ENCODE measurements at regions not wholly inside any gene's neighbourhood (a gene's known extent, or its start where the extent isn't known, plus 50 kb on each side); places are given as distances from the start of the nearest gene placed in this dataset.
A peak's percentile ranks its signal among the peaks of the same experiment; 100 is the strongest.

- no CpG with 5 or more reads among the region's 9 CpGs for WGBS (ENCODE audit: extremely low coverage, insufficient coverage, insufficient read length)
- no peak overlapping the region for H2BK5ac ChIP-seq (ENCODE audit: low read depth, low read length, poor library complexity)
- H3K18ac ChIP-seq (ENCODE audit: low read length), result no peak overlapping the region
- H3K79me1 ChIP-seq (ENCODE audit: low read length), result no peaks in the 10 kb centered on the region
- H3K14ac ChIP-seq (ENCODE audit: low read length), result no peak overlapping the region
- no peak overlapping the region for H3K4me3 ChIP-seq (ENCODE audit: low read depth, low read length)
- H3K79me2 ChIP-seq (ENCODE audit: control insufficient read depth, insufficient read depth, low read length, poor library complexity), result no peaks in the 10 kb centered on the region
- H3K36me3 ChIP-seq (ENCODE audit: control insufficient read depth in 1 of 2, insufficient read depth in 2 of 2, low read length in 2 of 2), result no peaks in the 10 kb centered on the region
- H2BK12ac ChIP-seq (ENCODE audit: low read length), result no peak overlapping the region
- H3K4me2 ChIP-seq (ENCODE audit: low read length), result no peak overlapping the region
- H4K8ac ChIP-seq (ENCODE audit: low read depth, low read length), result no peak overlapping the region
- H4K12ac ChIP-seq (ENCODE audit: low read depth, low read length), result no peak overlapping the region
- no peaks in the 10 kb centered on the region for H3K27me3 ChIP-seq (ENCODE audit: insufficient read depth, low read length)
- no peak overlapping the region for H2AK5ac ChIP-seq (ENCODE audit: low read length)
- no peak overlapping the region for H2AFZ ChIP-seq (ENCODE audit: insufficient read depth, low read length, poor library complexity)
- no peaks in the 10 kb centered on the region for H3K4me1 ChIP-seq (ENCODE audit: control insufficient read depth in 1 of 2, insufficient read depth in 2 of 2, low read length in 2 of 2)
- no peak for DNase-seq
- no peak overlapping the region for H4K91ac ChIP-seq (ENCODE audit: low read depth, low read length)
- H3K9ac ChIP-seq (ENCODE audit: low read length), result no peak overlapping the region
- H2BK120ac ChIP-seq (ENCODE audit: insufficient read depth, low read length, poor library complexity), result no peak overlapping the region
- H3K4ac ChIP-seq (ENCODE audit: low read depth, low read length), result no peak overlapping the region
- H3K27ac ChIP-seq (ENCODE audit: low read depth, low read length), result no peak overlapping the region
- H3K23ac ChIP-seq (ENCODE audit: low read length), result no peak overlapping the region
- no peaks in the 10 kb centered on the region for H3K9me3 ChIP-seq (ENCODE audit: insufficient read depth, low read depth, low read length)
These were observed 353.3 kb upstream of the ARHGEF26 start for GRCh38 chr3:153767601-153768560.

GRCh38 chr3:153768561-153769469 is 352.4 kb upstream of the ARHGEF26 start:
- H3K4me2 ChIP-seq (ENCODE audit: low read length), result no peak overlapping the region
- no peak overlapping the region for H4K91ac ChIP-seq (ENCODE audit: low read depth, low read length)
- no peaks in the 10 kb centered on the region for H3K79me1 ChIP-seq (ENCODE audit: low read length)
- no peak overlapping the region for H3K9ac ChIP-seq (ENCODE audit: low read length)
- no peak overlapping the region for H4K8ac ChIP-seq (ENCODE audit: low read depth, low read length)
- H3K4me1 ChIP-seq (ENCODE audit: control insufficient read depth in 1 of 2, insufficient read depth in 2 of 2, low read length in 2 of 2), result no peaks in the 10 kb centered on the region
- DNase-seq, result peak; percentile 34 to 74
- no peak overlapping the region for H3K4ac ChIP-seq (ENCODE audit: low read depth, low read length)
- no peak overlapping the region for H3K14ac ChIP-seq (ENCODE audit: low read length)
- H4K12ac ChIP-seq (ENCODE audit: low read depth, low read length), result no peak overlapping the region
- H2AFZ ChIP-seq (ENCODE audit: insufficient read depth, low read length, poor library complexity), result no peak overlapping the region
- no peak overlapping the region for H2BK12ac ChIP-seq (ENCODE audit: low read length)
- no peaks in the 10 kb centered on the region for H3K27me3 ChIP-seq (ENCODE audit: insufficient read depth, low read length)
- no peak overlapping the region for H3K18ac ChIP-seq (ENCODE audit: low read length)
- H2AK5ac ChIP-seq (ENCODE audit: low read length), result no peak overlapping the region
- no peak overlapping the region for H3K27ac ChIP-seq (ENCODE audit: low read depth, low read length)
- H3K79me2 ChIP-seq (ENCODE audit: control insufficient read depth, insufficient read depth, low read length, poor library complexity), result no peaks in the 10 kb centered on the region
- no CpG with 5 or more reads among the region's 5 CpGs for WGBS (ENCODE audit: extremely low coverage, insufficient coverage, insufficient read length)
- H3K36me3 ChIP-seq (ENCODE audit: control insufficient read depth in 1 of 2, insufficient read depth in 2 of 2, low read length in 2 of 2), result no peaks in the 10 kb centered on the region
- no peak overlapping the region for H3K4me3 ChIP-seq (ENCODE audit: low read depth, low read length)
- no peak overlapping the region for H2BK120ac ChIP-seq (ENCODE audit: insufficient read depth, low read length, poor library complexity)
- no peak overlapping the region for H2BK5ac ChIP-seq (ENCODE audit: low read depth, low read length, poor library complexity)
- H3K23ac ChIP-seq (ENCODE audit: low read length), result no peak overlapping the region
- H3K9me3 ChIP-seq (ENCODE audit: insufficient read depth, low read depth, low read length), result no peaks in the 10 kb centered on the region

DNA sequence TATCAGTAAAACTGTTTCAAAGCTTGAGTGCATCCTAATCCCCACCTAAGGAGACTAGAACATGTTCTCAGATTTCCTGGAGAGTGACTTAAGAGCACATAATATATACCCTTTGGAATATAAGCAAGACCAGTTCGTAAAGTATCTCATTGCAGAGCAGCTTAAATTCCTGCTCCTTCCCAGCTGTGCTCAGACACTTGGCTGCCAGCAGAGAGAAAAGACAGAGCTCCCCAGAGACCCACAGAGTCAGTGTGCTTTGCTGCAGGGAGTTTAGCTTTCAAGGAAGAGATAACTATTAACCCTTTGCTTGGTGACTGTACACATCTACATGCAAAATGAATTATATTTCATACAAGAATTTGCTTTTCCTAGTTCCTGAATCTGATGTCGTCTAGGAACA is 338.1 kb upstream of the ARHGEF26 start:
- H3K4me1 ChIP-seq (ENCODE audit: control insufficient read depth in 1 of 2, insufficient read depth in 2 of 2, low read length in 2 of 2), result peaks cover 4 to 9% of the 10 kb centered on the region in 2 experiments
- H3K79me1 ChIP-seq (ENCODE audit: low read length), result no peaks in the 10 kb centered on the region
- H3K4ac ChIP-seq (ENCODE audit: low read depth, low read length), result no peak overlapping the region
- H4K91ac ChIP-seq (ENCODE audit: low read depth, low read length), result no peak overlapping the region
- H3K27ac ChIP-seq (ENCODE audit: low read depth, low read length), result no peak overlapping the region
- H3K9ac ChIP-seq (ENCODE audit: low read length), result no peak overlapping the region
- no peaks in the 10 kb centered on the region for H3K36me3 ChIP-seq (ENCODE audit: control insufficient read depth in 1 of 2, insufficient read depth in 2 of 2, low read length in 2 of 2)
- no peak overlapping the region for H2BK120ac ChIP-seq (ENCODE audit: insufficient read depth, low read length, poor library complexity)
- H3K79me2 ChIP-seq (ENCODE audit: control insufficient read depth, insufficient read depth, low read length, poor library complexity), result no peaks in the 10 kb centered on the region
- H2AFZ ChIP-seq (ENCODE audit: insufficient read depth, low read length, poor library complexity), result no peak overlapping the region
- H3K18ac ChIP-seq (ENCODE audit: low read length), result no peak overlapping the region
- H3K4me2 ChIP-seq (ENCODE audit: low read length), result no peak overlapping the region
- no peak overlapping the region for H3K14ac ChIP-seq (ENCODE audit: low read length)
- H4K8ac ChIP-seq (ENCODE audit: low read depth, low read length), result no peak overlapping the region
- no peak overlapping the region for H2AK5ac ChIP-seq (ENCODE audit: low read length)
- H3K9me3 ChIP-seq (ENCODE audit: insufficient read depth, low read depth, low read length), result no peaks in the 10 kb centered on the region
- H4K12ac ChIP-seq (ENCODE audit: low read depth, low read length), result no peak overlapping the region
- peak overlapping the region; percentile 13 for H2BK5ac ChIP-seq (ENCODE audit: low read depth, low read length, poor library complexity)
- no peak for DNase-seq
- no peak overlapping the region for H3K23ac ChIP-seq (ENCODE audit: low read length)
- H2BK12ac ChIP-seq (ENCODE audit: low read length), result no peak overlapping the region
- no peak overlapping the region for H3K4me3 ChIP-seq (ENCODE audit: low read depth, low read length)
- no CpG with 5 or more reads among the region's 2 CpGs for WGBS (ENCODE audit: extremely low coverage, insufficient coverage, insufficient read length)
- H3K27me3 ChIP-seq (ENCODE audit: insufficient read depth, low read length), result no peaks in the 10 kb centered on the region

GRCh38 chr3:153783741-153784480 is 337.3 kb upstream of the ARHGEF26 start:
- Histone ChIP-seq H2AFZ (ENCODE audit: insufficient read depth, low read length, poor library complexity) (no peak overlapping the region), H2BK120ac (ENCODE audit: insufficient read depth, low read length, poor library complexity) (no peak overlapping the region), H3K14ac (ENCODE audit: low read length) (no peak overlapping the region), H3K4me2 (ENCODE audit: low read length) (no peak overlapping the region), H4K12ac (ENCODE audit: low read depth, low read length) (no peak overlapping the region), H3K18ac (ENCODE audit: low read length) (no peak overlapping the region), H3K23ac (ENCODE audit: low read length) (no peak overlapping the region), H3K4ac (ENCODE audit: low read depth, low read length) (no peak overlapping the region), H3K36me3 (ENCODE audit: control insufficient read depth in 1 of 2, insufficient read depth in 2 of 2, low read length in 2 of 2) (no peaks in the 10 kb centered on the region), H2AK5ac (ENCODE audit: low read length) (no peak overlapping the region), H2BK12ac (ENCODE audit: low read length) (no peak overlapping the region), H3K79me1 (ENCODE audit: low read length) (no peaks in the 10 kb centered on the region), H3K4me1 (ENCODE audit: control insufficient read depth in 1 of 2, insufficient read depth in 2 of 2, low read length in 2 of 2) (peaks cover 4 to 9% of the 10 kb centered on the region in 2 experiments), H4K8ac (ENCODE audit: low read depth, low read length) (no peak overlapping the region), H2BK5ac (ENCODE audit: low read depth, low read length, poor library complexity) (no peak overlapping the region), H3K79me2 (ENCODE audit: control insufficient read depth, insufficient read depth, low read length, poor library complexity) (no peaks in the 10 kb centered on the region), H3K9ac (ENCODE audit: low read length) (no peak overlapping the region), H3K27me3 (ENCODE audit: insufficient read depth, low read length) (no peaks in the 10 kb centered on the region), H3K4me3 (ENCODE audit: low read depth, low read length) (no peak overlapping the region), H3K27ac (ENCODE audit: low read depth, low read length) (no peak overlapping the region), H4K91ac (ENCODE audit: low read depth, low read length) (no peak overlapping the region), H3K9me3 (ENCODE audit: insufficient read depth, low read depth, low read length) (no peaks in the 10 kb centered on the region)
- WGBS (ENCODE audit: extremely low coverage, insufficient coverage, insufficient read length), result no CpG with 5 or more reads among the region's 3 CpGs
- DNase-seq, result no peak

Measured in trophoblast cell (in vitro differentiated cells and primary cell).